Activated CD4-positive, alpha-beta T cell treated with anti-CD3 and anti-CD28 coated beads, Interleukin-2, Interleukin-6, amounts not matched to agents 100 ng/mL and 50 ng/mL, durations not matched to agents 16 hours and 8 hours (primary cell): ENCODE measurements at regions not wholly inside any gene's neighbourhood (a gene's known extent, or its start where the extent isn't known, plus 50 kb on each side); places are given as distances from the start of the nearest gene placed in this dataset.

ENCODE experiments used
- DNase-seq: peaks from one replicate; pipeline ENCODE4 v3.0.0-alpha.2; 2020

- no peak for DNase-seq
Observed at GRCh38 chr10:31147210-31147608, 115.5 kb upstream of the ZNF438 start.

GRCh38 chr10:31148951-31149350 is 117.3 kb upstream of the ZNF438 start:
- DNase-seq: no peak

GRCh38 chr10:31149835-31150512 is 118.3 kb upstream of the ZNF438 start:
- DNase-seq: no peak

- DNase-seq: no peak
Observed at GRCh38 chr10:31151301-31151700, 119.6 kb upstream of the ZNF438 start.

GRCh38 chr10:31152421-31153135 is 120.9 kb upstream of the ZNF438 start:
- DNase-seq: no peak

- DNase-seq: no peak
Observed at GRCh38 chr10:31153161-31153560, 121.5 kb upstream of the ZNF438 start.

- no peak for DNase-seq
Observed at GRCh38 chr10:31153692-31154091, 122.0 kb upstream of the ZNF438 start.

- no peak for DNase-seq
Observed at GRCh38 chr10:31154996-31155395, 123.3 kb upstream of the ZNF438 start.

- DNase-seq: no peak
Observed at GRCh38 chr10:31157123-31158010, 125.7 kb upstream of the ZNF438 start.

- no peak for DNase-seq
Observed at GRCh38 chr10:31158011-31158658, 126.5 kb upstream of the ZNF438 start.

- no peak for DNase-seq
Observed at GRCh38 chr10:31166606-31167005, 134.9 kb upstream of the ZNF438 start.

GRCh38 chr10:31170636-31171035 is 139.0 kb upstream of the ZNF438 start:
- no peak for DNase-seq

- DNase-seq: no peak
Observed at GRCh38 chr10:31171402-31172083, 139.9 kb upstream of the ZNF438 start.

- DNase-seq: no peak
Observed at GRCh38 chr10:31172925-31173324, 141.3 kb upstream of the ZNF438 start.

- DNase-seq: no peak
Observed at GRCh38 chr10:31173752-31174151, 142.1 kb upstream of the ZNF438 start.

- DNase-seq: no peak
Observed at GRCh38 chr10:31179091-31179680, 139.8 kb upstream of the ZEB1 start.

- no peak for DNase-seq
Observed at GRCh38 chr10:31186225-31187000, 132.6 kb upstream of the ZEB1 start.

- DNase-seq: no peak
Observed at GRCh38 chr10:31187182-31187581, 131.8 kb upstream of the ZEB1 start.

GRCh38 chr10:31187607-31188210 is 131.3 kb upstream of the ZEB1 start:
- DNase-seq: no peak

GRCh38 chr10:31188792-31189406 is 130.1 kb upstream of the ZEB1 start:
- DNase-seq: no peak
